Ascending aorta (tissue), 2 donors: ENCODE measurements at regions not wholly inside any gene's neighbourhood (a gene's known extent, or its start where the extent isn't known, plus 50 kb on each side); places are given as distances from the start of the nearest gene placed in this dataset.
"Not testable (repeated sequence)": the region's sequence is repeated elsewhere in the genome, so short reads cannot be mapped to it uniquely, and the experiment has no call there.

Experiments
- DNase-seq, 2 donors: peaks; one replicate each; pipeline ENCODE4 v3.0.0-alpha.2; 2019; ENCODE audit warnings: low spot score in 2 of 2
- H3K27ac ChIP-seq, 2 donors: fragments of 200-600 bp; sonication (generic); one replicate each; pipeline ENCODE4 v1.5.1; 2016 to 2017; ENCODE audit warnings: mild to moderate bottlenecking in 1 of 2
- H3K27me3 ChIP-seq: fragments of 200-600 bp; sonication (generic); one replicate; pipeline ENCODE4 v1.5.1; 2017
- H3K36me3 ChIP-seq, 2 donors: fragments of 200-600 bp; sonication (generic); one replicate each; pipeline ENCODE4 v1.5.1; 2016
- H3K4me1 ChIP-seq, 2 donors: fragments of 200-600 bp; sonication (generic); one replicate each; pipeline ENCODE4 v1.5.1; 2016 to 2017; ENCODE audit warnings: mild to moderate bottlenecking in 1 of 2
- H3K4me3 ChIP-seq, 2 donors: fragments of 200-600 bp; sonication (generic); one replicate each; pipeline ENCODE4 v1.5.1; 2016 to 2017; ENCODE audit warnings: mild to moderate bottlenecking in 1 of 2
- H3K9me3 ChIP-seq, 2 donors: fragments of 200-600 bp; sonication (generic); one replicate each; pipeline ENCODE4 v1.5.1; 2016
- intact Hi-C: fragments of 100-400 bp; cut with DNase I; formaldehyde crosslinking; loops from one replicate; pipeline ENCODE4 v1.15.1; 2023
- TF ChIP-seq, protein P1 (sequence below), 3 experiments: fragments of 200-600 bp in 2 of 3; fragments of 450-650 bp in 1 of 3; sonication (generic) in 2 of 3; IDR thresholded peaks; one replicate each; pipeline ENCODE4 v1.5.1; 2016 to 2019; ENCODE audit warnings: antibody characterized with exemption in 3 of 3, mild to moderate bottlenecking in 1 of 3, moderate library complexity in 1 of 3

DNA sequence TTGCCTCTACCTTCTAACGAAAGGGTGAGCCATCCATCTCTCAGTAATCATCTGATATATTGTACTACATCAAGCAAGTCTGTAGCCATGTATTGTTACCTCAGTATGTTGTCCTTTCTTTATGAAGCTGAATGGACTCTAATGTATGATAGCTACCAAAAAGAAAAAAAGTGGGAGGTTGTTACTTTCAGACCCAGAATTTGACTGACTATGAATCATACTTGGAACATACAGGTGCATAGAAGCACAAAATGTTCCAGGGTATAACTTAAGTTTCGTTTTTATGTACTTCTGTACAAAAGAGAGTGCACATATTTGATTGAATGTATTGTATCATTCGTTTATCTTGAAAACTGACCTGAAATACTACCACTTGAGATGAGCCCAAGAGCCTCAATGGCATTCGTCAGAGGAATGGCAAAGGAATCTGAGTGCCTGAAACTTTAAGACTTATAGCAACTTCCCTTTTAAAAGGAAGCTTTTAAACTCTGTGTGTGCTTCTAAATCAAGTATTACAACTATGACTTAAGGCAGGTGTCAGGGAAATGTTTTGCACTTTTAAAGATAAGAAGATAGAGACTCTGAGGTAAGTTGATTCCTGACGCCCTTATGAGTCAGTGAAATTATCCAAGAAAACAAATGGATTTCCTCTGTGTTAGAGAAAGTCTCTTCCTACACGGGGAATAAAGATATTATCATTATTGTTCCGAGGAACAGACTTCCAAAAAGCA, 951.5 kb downstream of the GALC start:
- intact Hi-C loops: no loop called here
- TF ChIP-seq, protein P1, sequence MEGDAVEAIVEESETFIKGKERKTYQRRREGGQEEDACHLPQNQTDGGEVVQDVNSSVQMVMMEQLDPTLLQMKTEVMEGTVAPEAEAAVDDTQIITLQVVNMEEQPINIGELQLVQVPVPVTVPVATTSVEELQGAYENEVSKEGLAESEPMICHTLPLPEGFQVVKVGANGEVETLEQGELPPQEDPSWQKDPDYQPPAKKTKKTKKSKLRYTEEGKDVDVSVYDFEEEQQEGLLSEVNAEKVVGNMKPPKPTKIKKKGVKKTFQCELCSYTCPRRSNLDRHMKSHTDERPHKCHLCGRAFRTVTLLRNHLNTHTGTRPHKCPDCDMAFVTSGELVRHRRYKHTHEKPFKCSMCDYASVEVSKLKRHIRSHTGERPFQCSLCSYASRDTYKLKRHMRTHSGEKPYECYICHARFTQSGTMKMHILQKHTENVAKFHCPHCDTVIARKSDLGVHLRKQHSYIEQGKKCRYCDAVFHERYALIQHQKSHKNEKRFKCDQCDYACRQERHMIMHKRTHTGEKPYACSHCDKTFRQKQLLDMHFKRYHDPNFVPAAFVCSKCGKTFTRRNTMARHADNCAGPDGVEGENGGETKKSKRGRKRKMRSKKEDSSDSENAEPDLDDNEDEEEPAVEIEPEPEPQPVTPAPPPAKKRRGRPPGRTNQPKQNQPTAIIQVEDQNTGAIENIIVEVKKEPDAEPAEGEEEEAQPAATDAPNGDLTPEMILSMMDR (IDR thresholded peaks at IDR 0.05): no peak
- H3K27me3 ChIP-seq: no peaks in the 10 kb centered on the region

DNA sequence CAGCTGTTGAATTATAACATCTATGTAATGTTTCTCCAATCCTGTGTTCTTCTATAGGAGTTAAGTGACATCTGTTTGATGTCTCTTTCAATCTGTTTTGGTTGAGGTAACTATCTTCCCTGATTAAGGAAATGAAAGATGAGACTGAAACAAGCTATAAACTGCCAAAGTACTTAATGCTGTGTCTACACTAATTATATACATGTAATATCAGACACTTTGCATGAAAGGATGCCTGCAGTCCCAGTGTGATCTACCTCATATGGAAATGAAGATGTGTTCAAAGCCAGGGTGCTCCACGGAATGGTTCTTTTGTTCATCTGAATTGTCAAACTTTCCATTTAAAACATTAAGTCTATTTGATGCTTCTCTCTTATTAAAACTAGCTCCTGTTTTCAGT, 958.3 kb downstream of the GALC start:
- no peaks in the 10 kb centered on the region for H3K36me3 ChIP-seq
- H3K27ac ChIP-seq: no peak overlapping the region
- TF ChIP-seq, protein P1 (IDR thresholded peaks at IDR 0.05): no peak
- H3K4me1 ChIP-seq: no peaks in the 10 kb centered on the region
- no peak overlapping the region for H3K4me3 ChIP-seq
- no peak for DNase-seq
- no peaks in the 10 kb centered on the region for H3K9me3 ChIP-seq
- no peaks in the 10 kb centered on the region for H3K27me3 ChIP-seq
- intact Hi-C loops: no loop called here

More for the DNA sequence above, 951.5 kb downstream of the GALC start:
- no peak for DNase-seq
- Histone ChIP-seq H3K27ac (no peak overlapping the region), H3K4me1 (no peaks in the 10 kb centered on the region), H3K36me3 (no peaks in the 10 kb centered on the region), H3K9me3 (no peaks in the 10 kb centered on the region), H3K4me3 (no peak overlapping the region)

DNA sequence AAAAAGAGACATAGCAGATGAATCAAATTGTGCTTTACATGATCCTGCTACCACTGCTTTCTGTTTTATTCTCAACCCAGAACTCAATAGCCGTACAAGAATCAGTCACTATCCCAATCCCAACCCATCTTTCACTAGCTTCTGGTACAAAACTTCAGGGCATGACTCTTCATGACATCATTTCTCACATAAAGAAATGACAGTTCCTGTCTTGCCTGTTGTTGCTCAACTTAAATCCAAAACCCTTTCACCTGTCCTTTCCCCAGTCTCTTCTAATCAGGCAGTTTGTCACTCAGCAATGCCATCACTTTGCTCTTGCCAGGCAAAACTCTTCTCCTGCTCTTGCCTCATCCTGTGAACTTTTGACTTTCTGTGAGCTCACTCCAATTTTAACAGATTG, 962.8 kb downstream of the GALC start:
- TF ChIP-seq, protein P1 (IDR thresholded peaks at IDR 0.05): no peak
- intact Hi-C loops: no loop called here
- H3K27ac ChIP-seq: no peak overlapping the region

DNA sequence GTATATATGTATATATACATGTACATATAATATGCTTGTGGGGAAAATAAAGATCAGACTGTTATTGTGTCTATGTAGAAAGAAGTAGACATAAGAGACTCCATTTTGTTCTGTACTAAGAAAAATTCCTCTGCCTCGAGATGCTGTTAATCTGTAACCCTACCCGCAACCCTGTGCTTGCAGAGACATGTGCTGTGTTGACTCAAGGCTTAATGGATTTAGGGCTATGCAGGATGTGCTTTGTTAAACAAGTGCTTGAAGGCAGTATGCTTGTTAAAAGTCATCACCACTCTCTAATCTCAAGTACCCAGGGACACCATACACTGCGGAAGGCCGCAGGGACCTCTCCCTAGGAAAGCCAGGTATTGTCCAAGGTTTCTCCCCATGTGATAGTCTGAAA, 972.9 kb downstream of the GALC start:
- DNase-seq, H3K4me1 ChIP-seq, H3K27ac ChIP-seq, H3K9me3 ChIP-seq, H3K4me3 ChIP-seq, intact Hi-C loops, H3K36me3 ChIP-seq, H3K27me3 ChIP-seq: not testable (repeated sequence)

More for the DNA sequence above, 962.8 kb downstream of the GALC start:
- Histone ChIP-seq H3K9me3 (no peaks in the 10 kb centered on the region), H3K4me3 (no peak overlapping the region), H3K27me3 (no peaks in the 10 kb centered on the region), H3K36me3 (no peaks in the 10 kb centered on the region), H3K4me1 (no peaks in the 10 kb centered on the region)
- DNase-seq: no peak

DNA sequence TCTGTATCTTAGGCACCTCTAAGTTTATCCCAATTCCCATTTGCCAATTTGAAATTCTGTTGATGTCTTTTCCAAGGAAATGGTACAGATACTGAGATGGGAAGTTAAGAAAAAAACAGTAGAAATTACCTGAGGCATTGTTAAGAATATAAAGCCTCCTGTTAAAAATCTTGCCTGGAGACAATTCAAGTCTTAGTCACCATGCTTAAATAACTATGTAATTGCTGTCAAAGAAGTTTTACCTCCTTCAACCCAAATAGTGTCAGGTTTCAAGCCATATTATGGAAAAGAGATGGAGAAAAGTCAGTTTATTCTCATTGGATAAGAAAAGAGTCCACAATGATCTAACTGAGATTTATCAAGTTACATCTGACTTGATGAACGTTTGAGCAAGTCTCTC, 974.7 kb downstream of the GALC start:
- no peaks in the 10 kb centered on the region for H3K9me3 ChIP-seq
- no peak overlapping the region for H3K4me3 ChIP-seq
- TF ChIP-seq, protein P1 (IDR thresholded peaks at IDR 0.05): no peak
- H3K27ac ChIP-seq: no peak overlapping the region
- no peaks in the 10 kb centered on the region for H3K36me3 ChIP-seq
- H3K4me1 ChIP-seq: no peaks in the 10 kb centered on the region
- no peaks in the 10 kb centered on the region for H3K27me3 ChIP-seq
- DNase-seq: no peak
- intact Hi-C loops: no loop called here

GRCh38 chr14:87017335-87017734, 975.6 kb downstream of the GALC start:
- no peak for DNase-seq
- intact Hi-C loops: no loop called here
- Histone ChIP-seq H3K36me3 (no peaks in the 10 kb centered on the region), H3K4me3 (no peak overlapping the region), H3K27me3 (no peaks in the 10 kb centered on the region), H3K4me1 (no peaks in the 10 kb centered on the region), H3K9me3 (no peaks in the 10 kb centered on the region), H3K27ac (no peak overlapping the region)
- TF ChIP-seq, protein P1 (IDR thresholded peaks at IDR 0.05): no peak
